ENCODE measurements at regions not wholly inside any gene's neighbourhood (a gene's known extent, or its start where the extent isn't known, plus 50 kb on each side); places are given as distances from the start of the nearest gene placed in this dataset.
"Not testable (repeated sequence)": the region's sequence is repeated elsewhere in the genome, so short reads cannot be mapped to it uniquely, and the experiment has no call there.

GRCh38 chr3:18114894-18115293 lies 310.2 kb downstream of the SATB1 start:
- DNase-seq, result no peak

GRCh38 chr3:18113417-18113816 lies 311.7 kb downstream of the SATB1 start:
- no peak for DNase-seq

- DNase-seq, result no peak
These were observed 312.3 kb downstream of the SATB1 start for GRCh38 chr3:18112674-18113375.

GRCh38 chr3:18111796-18112232 lies 313.3 kb downstream of the SATB1 start:
- DNase-seq, result peak; percentile 4

- no peak for DNase-seq
These were observed 321.5 kb downstream of the SATB1 start for GRCh38 chr3:18103591-18103990.

GRCh38 chr3:18100121-18100520 lies 325.0 kb downstream of the SATB1 start:
- no peak for DNase-seq

GRCh38 chr3:18099611-18100010 lies 325.5 kb downstream of the SATB1 start:
- no peak for DNase-seq

GRCh38 chr3:18098960-18099587 lies 326.1 kb downstream of the SATB1 start:
- DNase-seq, result no peak

- no peak for DNase-seq
These were observed 327.1 kb downstream of the SATB1 start for GRCh38 chr3:18097989-18098388.

- no peak for DNase-seq
These were observed 327.7 kb downstream of the SATB1 start for GRCh38 chr3:18097473-18097872.

- DNase-seq, result no peak
These were observed 332.4 kb downstream of the SATB1 start for GRCh38 chr3:18092726-18093125.

GRCh38 chr3:18090377-18090776 lies 334.8 kb downstream of the SATB1 start:
- no peak for DNase-seq

- no peak for DNase-seq
These were observed 337.2 kb downstream of the SATB1 start for GRCh38 chr3:18087988-18088387.

GRCh38 chr3:18086760-18087159 lies 338.4 kb downstream of the SATB1 start:
- no peak for DNase-seq

GRCh38 chr3:18086078-18086477 lies 339.1 kb downstream of the SATB1 start:
- DNase-seq, result no peak

GRCh38 chr3:18085429-18085828 lies 339.7 kb downstream of the SATB1 start:
- DNase-seq, result no peak

GRCh38 chr3:18083273-18083590 lies 340.8 kb upstream of the TBC1D5 start:
- not testable (repeated sequence) for DNase-seq

GRCh38 chr3:18082551-18083272 lies 340.3 kb upstream of the TBC1D5 start:
- DNase-seq, result no peak

GRCh38 chr3:18080198-18080689 lies 337.8 kb upstream of the TBC1D5 start:
- DNase-seq, result no peak

GRCh38 chr3:18079739-18080138 lies 337.3 kb upstream of the TBC1D5 start:
- no peak for DNase-seq

GRCh38 chr3:18079062-18079461 lies 336.6 kb upstream of the TBC1D5 start:
- DNase-seq, result no peak

- DNase-seq, result no peak
These were observed 334.9 kb upstream of the TBC1D5 start for GRCh38 chr3:18077128-18077840.

GRCh38 chr3:18076301-18076700 lies 333.9 kb upstream of the TBC1D5 start:
- DNase-seq, result no peak
